Kidney capillary endothelial cell (primary cell): ENCODE measurements at regions not wholly inside any gene's neighbourhood (a gene's known extent, or its start where the extent isn't known, plus 50 kb on each side); places are given as distances from the start of the nearest gene placed in this dataset.
A peak's percentile ranks its signal among the peaks of the same experiment; 100 is the strongest.

Source experiments
- DNase-seq: peaks from one replicate; pipeline ENCODE4 v3.0.0-alpha.2; 2018; ENCODE audit warnings: low spot score

- DNase-seq: peak; percentile 27
Observed at GRCh38 chr2:54360055-54360792, 95.9 kb upstream of the SPTBN1 start.

- no peak for DNase-seq
Observed at GRCh38 chr2:54364409-54364808, 91.7 kb upstream of the SPTBN1 start.

DNA sequence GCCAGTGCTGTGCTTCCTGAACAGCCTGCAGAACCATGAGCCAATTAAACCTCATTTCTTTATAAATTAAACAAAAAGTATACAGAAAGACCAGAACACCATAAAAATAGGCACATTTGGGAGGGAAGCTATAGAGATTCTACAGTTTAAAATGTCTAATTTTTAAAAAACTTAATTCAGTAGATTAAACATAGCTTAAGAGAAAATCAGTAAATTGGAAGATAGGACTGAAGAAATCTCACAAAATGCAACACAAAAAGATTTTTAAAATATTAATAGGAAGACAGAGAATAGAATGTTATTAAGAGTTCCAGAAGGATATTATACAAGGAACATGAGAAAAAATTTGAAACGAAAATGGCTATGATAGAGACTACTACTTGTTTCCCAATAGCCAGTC lies 90.5 kb upstream of the SPTBN1 start:
- DNase-seq: no peak

DNA sequence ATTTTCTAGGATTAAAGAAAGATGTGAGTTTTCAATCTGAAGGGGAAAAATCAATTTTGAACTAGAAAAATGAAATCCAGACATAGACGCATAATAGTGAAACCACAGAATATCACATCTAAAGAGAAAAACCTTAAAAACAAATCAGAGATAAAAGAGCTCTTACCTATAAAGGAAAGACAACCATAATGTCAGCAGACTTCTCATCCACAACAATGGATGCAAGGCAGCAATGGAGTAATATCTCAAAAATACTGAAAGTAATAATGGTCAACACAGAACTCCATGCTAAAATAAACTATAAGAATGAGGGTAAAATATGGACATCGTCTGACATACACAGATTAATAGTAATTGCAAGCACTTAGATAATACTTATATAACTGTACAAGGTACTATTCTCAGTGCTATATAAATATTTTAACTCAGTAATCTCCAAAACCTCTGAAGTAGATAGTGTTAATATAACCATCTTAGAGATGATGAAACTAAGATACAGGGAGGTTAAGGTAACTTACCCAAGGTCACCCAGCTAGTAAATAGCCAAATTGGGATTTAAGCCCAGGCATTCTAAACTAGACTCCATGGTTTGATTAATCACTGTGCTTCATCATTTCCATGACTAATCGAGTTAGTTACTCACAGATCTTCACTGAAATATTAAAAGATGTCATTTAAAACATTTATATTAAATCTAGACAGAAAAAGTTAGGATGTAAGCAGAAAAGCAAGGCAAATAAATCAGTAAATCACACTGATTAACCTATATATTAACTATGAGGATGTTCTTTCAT lies 89.4 kb upstream of the SPTBN1 start:
- DNase-seq: no peak

DNA sequence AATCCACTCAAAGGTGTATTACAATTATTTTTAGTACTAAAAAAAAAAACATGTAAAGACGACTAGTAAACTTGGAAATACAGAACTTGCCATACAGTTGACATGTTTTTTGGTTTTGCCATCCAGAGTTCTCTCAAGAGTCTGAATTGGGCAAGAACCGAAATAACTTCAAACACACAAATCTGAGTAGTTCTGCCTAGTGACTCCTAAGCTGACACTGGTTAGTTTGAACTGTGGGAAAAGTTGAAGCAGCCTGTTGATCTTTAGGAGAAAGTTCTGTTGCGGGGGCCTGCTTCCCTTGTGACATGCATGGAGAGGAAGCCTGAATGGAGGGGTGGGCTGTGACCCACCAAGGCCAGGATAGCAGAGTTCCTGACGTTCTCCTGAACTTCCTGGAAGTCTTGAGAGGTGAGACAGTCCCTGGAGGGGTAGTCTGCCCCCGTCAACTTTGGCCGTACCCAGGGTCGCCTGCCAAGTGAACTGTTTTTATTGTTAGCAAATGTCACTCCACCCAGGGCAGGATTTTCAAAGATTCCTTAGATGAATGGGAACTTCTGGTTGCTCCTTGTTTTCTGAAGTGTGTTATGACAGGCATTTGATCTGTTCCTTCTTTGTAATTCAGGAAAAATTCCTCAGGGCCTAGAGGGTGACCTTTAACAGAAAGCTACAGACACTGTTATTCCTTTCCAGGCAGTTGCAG lies 85.6 kb upstream of the SPTBN1 start:
- no peak for DNase-seq

- DNase-seq: no peak
Observed at GRCh38 chr2:54371460-54372065, 84.6 kb upstream of the SPTBN1 start.

DNA sequence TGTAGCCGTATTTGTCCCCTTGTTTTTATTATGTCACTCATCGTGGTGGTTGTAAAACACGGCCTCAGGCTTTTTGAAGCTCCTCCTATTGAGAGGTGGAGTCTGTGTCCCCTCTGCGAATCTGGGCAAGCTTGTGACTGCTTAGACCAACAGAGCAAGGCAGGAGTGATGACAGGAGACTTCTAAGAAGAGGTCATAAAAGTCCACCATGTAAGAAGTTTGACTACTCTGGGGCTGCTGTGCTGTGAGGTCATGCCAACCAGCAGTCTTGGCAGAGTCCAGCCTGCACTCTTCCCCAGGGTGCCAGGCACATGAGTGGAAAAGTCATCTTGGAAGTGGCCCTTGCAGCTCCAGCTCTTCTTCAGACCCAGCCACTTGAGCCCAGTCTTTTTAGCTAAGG lies 83.8 kb upstream of the SPTBN1 start:
- no peak for DNase-seq

- DNase-seq: no peak
Observed at GRCh38 chr2:54373855-54374254, 82.3 kb upstream of the SPTBN1 start.

DNA sequence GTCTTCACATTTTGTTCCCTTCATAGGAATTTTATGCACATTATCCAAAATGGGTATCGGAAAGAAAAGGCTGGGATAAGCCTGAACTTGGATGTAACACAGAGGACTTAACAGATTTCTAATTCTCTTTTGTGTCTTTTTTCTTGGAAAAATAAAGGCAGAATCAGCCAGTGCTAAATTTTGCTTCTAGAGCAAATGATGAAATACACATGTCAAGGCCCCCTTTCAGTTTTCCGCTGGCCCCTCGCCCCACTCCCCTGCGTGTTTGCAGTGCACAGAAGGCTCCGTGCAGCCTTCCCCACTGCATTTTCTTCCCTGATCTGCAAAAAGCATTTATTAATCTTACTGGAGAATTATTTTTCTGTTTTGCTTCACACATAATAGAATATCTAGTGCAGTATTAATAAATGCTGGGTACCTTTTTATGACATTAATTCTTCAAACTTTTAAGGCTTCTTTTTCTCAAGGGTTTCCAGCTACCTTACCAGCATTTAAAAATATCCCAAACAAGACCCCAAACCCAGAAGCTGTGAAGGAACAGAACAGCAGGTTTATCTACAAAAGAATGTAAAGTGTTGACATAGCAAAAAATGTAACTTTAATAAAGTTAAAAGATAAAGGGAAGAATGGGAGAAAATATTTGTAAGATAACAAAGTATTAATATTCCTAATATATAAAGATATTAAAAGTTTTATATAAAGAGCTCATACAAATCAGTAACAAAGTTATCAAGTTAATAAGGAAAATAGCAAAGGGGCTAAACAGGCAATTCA lies 81.3 kb upstream of the SPTBN1 start:
- no peak for DNase-seq

DNA sequence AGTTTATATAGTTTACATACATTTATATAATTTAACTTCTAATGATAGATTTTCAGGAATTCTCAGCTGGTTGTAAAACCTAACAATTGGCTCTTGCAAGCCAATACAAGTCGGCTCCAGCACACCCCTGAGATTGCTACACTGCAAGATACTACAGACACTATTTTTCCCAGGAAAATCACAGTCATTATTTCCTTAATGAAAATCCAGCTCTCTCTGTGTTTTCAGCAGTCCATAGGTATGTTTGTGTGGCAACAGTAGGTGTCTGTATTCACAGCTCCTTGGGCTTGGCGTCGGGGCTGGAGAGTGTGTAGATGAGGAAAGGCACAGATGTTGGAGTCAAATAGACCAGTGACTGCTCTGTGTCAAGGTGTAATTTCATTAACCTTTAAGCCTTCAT lies 78.7 kb upstream of the SPTBN1 start:
- DNase-seq: no peak

- no peak for DNase-seq
Observed at GRCh38 chr2:54377901-54378493, 78.1 kb upstream of the SPTBN1 start.

GRCh38 chr2:54380670-54381069 lies 75.5 kb upstream of the SPTBN1 start:
- DNase-seq: no peak

- no peak for DNase-seq
Observed at GRCh38 chr2:54381293-54381692, 74.8 kb upstream of the SPTBN1 start.

DNA sequence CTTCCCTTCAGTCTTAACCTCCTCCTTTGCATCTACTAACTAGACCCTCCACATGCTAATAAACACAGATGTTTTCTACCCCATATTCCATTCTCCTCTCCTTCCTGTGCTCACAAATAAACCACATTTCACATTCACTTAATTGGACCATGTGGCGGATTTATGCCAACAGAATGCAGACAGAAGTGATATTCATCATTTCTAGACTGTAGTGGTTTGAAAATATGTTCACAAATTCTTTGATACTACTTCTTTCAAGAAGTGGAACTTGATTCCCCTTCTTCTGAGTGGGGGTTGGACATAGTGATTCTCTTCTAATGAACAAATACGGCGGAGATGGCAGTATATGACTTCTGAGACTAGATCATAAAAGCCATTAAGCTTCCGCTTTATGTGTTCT lies 73.5 kb upstream of the SPTBN1 start:
- no peak for DNase-seq

DNA sequence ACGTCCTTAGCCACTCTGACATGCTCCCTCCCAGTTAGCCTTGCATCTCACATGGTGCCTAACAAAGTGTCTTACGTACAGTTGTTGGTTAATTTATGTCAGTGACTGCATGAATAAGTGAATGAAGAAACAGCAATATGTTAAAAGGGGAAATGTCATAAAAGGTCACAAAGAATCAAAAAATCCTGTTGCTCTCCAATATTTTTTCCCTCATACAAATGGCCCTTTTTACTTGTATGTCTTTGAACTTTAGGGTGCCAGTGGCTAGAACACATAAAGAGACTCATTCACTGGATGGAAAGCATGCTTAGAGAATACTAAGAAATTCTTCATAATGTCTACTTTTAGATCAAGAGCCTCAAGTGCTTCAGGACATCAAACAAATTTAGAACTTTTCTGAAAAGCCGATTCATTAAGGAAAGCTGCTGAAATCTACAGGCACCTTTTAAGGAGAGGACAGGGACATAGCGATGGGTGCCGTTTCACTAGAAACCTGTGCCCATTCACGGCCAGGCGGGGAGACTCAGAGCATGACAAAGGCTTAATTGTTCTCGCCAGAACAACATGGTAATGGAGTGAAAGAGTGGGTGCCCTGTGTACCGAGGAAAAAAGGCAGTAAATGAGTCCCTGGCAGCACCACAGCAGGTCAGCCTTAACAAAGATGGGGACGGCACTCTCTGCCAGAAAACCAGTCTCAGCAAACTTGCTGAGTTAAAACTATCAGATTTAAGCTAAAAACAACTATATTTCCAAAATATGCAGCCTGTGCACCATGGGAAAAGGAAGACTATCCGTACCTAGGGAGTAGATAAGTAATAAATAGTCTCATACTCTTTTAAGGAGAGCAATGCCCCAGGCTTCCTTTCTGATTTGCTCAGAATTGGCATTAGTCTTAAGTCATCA lies 71.6 kb upstream of the SPTBN1 start:
- no peak for DNase-seq

DNA sequence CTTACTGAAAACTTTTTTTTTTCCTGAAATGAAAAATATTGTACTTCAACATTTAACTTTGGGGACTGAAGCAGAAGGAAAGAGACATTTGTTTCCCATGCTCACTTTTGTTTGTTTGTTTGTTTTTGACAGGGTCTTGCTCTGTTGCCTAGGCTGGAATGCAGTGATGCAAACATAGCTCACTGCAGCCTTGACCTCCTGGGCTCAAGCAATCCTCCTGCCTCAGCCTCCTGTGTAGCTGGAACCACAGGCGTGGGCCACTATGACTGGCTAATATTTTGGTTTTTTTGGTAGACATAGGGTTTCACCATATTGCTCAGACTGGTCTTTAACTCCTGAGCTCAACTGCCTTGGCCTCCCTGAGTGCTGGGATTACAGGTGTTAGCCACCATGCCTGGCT lies 70.9 kb upstream of the SPTBN1 start:
- DNase-seq: no peak

GRCh38 chr2:54386585-54386984 lies 69.5 kb upstream of the SPTBN1 start:
- DNase-seq: no peak

GRCh38 chr2:54387059-54387991 lies 68.8 kb upstream of the SPTBN1 start:
- DNase-seq: peak; percentile 57

- DNase-seq: no peak
Observed at GRCh38 chr2:54388076-54388475, 68.1 kb upstream of the SPTBN1 start.
